K562 (cell line): ENCODE measurements at regions not wholly inside any gene's neighbourhood (a gene's known extent, or its start where the extent isn't known, plus 50 kb on each side); places are given as distances from the start of the nearest gene placed in this dataset.
A peak's percentile ranks its signal among the peaks of the same experiment; 100 is the strongest.

Source experiments
- ATAC-seq: fragments of 200-7000 bp; cut with Tn5 transposase; 3 replicates; pipeline ENCODE4 v1.9.1; 2020; ENCODE audit warnings: moderate library complexity
- BruUV-seq: library from RNA; stranded (reverse); fragments of 400-500 nt; replicated peaks from 2 replicates; lab custom pipeline; 2021; lab: Mats Ljungman, UMichigan
- CTCF ChIA-PET: fragments of 300-600 bp; formaldehyde crosslinking; extraction: SDS; loops from one replicate; lab custom pipeline; 2021; ENCODE audit warnings: low intra/inter-chr PET ratio; lab: Yijun Ruan, JAX
- POLR2A ChIA-PET: fragments of 300-600, 350-650 bp; sonication (Branson Sonifier 250); formaldehyde crosslinking; extraction: SDS; loops from one replicate; lab custom pipeline; 2021; ENCODE audit warnings: antibody characterized with exemption, inconsistent platforms; lab: Yijun Ruan, JAX
- DNase-seq, 4 experiments: peaks; one replicate each; pipeline versions ENCODE4 v3.0.0 to v3.0.0-alpha.2; 2011 to 2018; ENCODE audit warnings: low spot score in 3 of 4, mixed read lengths in 3 of 4; ENCODE audit errors: extremely low read depth in 1 of 4
- FAIRE-seq: peaks from 2 replicates; lab custom pipeline; 2011; peaks lifted over from hg19 to GRCh38; lab: Jason Lieb, UNC
- H2AFZ ChIP-seq: 2 replicates; pipeline ENCODE4 v1.6.0; 2011; ENCODE audit warnings: low read depth, low read length, control low read depth, inconsistent platforms
- H3K27ac ChIP-seq: fragments of 200-600 bp; 3 replicates; pipeline ENCODE4 v1.8.0; 2011; ENCODE audit warnings: low read depth, mild to moderate bottlenecking, control low read depth, inconsistent platforms, low read length, moderate library complexity, mixed read lengths; ENCODE audit errors: extremely low read depth
- H3K27me3 ChIP-seq, 2 experiments: fragments of 300-600 bp in 1 of 2; 2 replicates in 1 of 2; 3 replicates in 1 of 2; pipeline versions ENCODE4 v1.6.0 to v1.8.0; 2011; ENCODE audit warnings: inconsistent platforms in 2 of 2, low read length in 2 of 2, mild to moderate bottlenecking in 1 of 2, mixed read lengths in 1 of 2, moderate library complexity in 1 of 2; ENCODE audit not compliant: control insufficient read depth in 2 of 2, insufficient read depth in 2 of 2
- H3K36me3 ChIP-seq: fragments of 300-600 bp; 3 replicates; pipeline ENCODE4 v1.8.0; 2011; ENCODE audit warnings: mild to moderate bottlenecking, low read length, inconsistent platforms; ENCODE audit not compliant: control insufficient read depth, insufficient read depth
- H3K4me1 ChIP-seq, 2 experiments: fragments of 200-600 bp in 1 of 2; replicated peaks in 1 of 2; 2 replicates in 1 of 2; 3 replicates in 1 of 2; pipeline versions ENCODE4 v1.5.1 to v1.8.0; 2011; ENCODE audit warnings: inconsistent platforms in 2 of 2, low read length in 2 of 2, mild to moderate bottlenecking in 1 of 2, mixed read lengths in 1 of 2, moderate library complexity in 1 of 2; ENCODE audit not compliant: control insufficient read depth in 2 of 2, insufficient read depth in 2 of 2
- H3K4me2 ChIP-seq: 2 replicates; pipeline ENCODE4 v1.6.1; 2011; ENCODE audit warnings: low read length, control low read depth, inconsistent platforms, mixed read lengths; ENCODE audit not compliant: insufficient read depth
- H3K4me3 ChIP-seq: fragments of 200-600 bp; sonication (generic), shearing (Covaris generic); 2 replicates; pipeline ENCODE4 v1.5.1; 2016; ENCODE audit warnings: control low read depth, inconsistent platforms
- H3K79me2 ChIP-seq: fragments of 200-600 bp; 3 replicates; pipeline ENCODE4 v1.8.0; 2011; ENCODE audit warnings: low read length, inconsistent platforms; ENCODE audit not compliant: control insufficient read depth, insufficient read depth
- H3K9ac ChIP-seq, 2 experiments: 2 replicates each; pipeline versions ENCODE4 v1.6.0 to v1.6.1; 2011; ENCODE audit warnings: low read depth in 2 of 2, low read length in 2 of 2, control low read depth in 1 of 2, inconsistent platforms in 1 of 2, mild to moderate bottlenecking in 1 of 2, mixed read lengths in 1 of 2; ENCODE audit not compliant: insufficient read depth in 1 of 2
- H3K9me1 ChIP-seq: one replicate; pipeline ENCODE4 v1.6.0; 2011; ENCODE audit warnings: inconsistent platforms, mild to moderate bottlenecking, low read length, moderate library complexity; ENCODE audit not compliant: control insufficient read depth, insufficient read depth
- H3K9me3 ChIP-seq: replicated peaks from 2 replicates; pipeline ENCODE4 v1.5.1; 2011; ENCODE audit warnings: low read depth, low read length, inconsistent platforms; ENCODE audit not compliant: control insufficient read depth, insufficient read depth
- H4K20me1 ChIP-seq: replicated peaks from 2 replicates; pipeline ENCODE4 v1.6.1; 2011; ENCODE audit warnings: low read length, inconsistent platforms, mixed read lengths; ENCODE audit not compliant: control insufficient read depth, insufficient read depth
- HDAC8 ChIP-seq: fragments of 450-650 bp; IDR thresholded peaks from 2 replicates; pipeline ENCODE4 v1.6.1; 2016; ENCODE audit warnings: mild to moderate bottlenecking, missing genetic modification characterization, moderate library complexity, missing compliant biosample characterization
- MCM7 ChIP-seq, 2 experiments: fragments of 450-650 bp; IDR thresholded peaks; 2 replicates each; pipeline ENCODE4 v1.6.1; 2016 to 2018
- NR2F6 ChIP-seq: fragments of 450-650 bp; formaldehyde crosslinking; IDR thresholded peaks from 2 replicates; pipeline ENCODE4 v1.4.0; 2020; ENCODE audit warnings: mild to moderate bottlenecking
- NUFIP1 ChIP-seq: fragments of 450-650 bp; IDR thresholded peaks from 2 replicates; pipeline ENCODE4 v1.6.1; 2018; ENCODE audit not compliant: partially characterized antibody
- SP2 ChIP-seq: IDR thresholded peaks from 2 replicates; pipeline ENCODE4 v1.6.1; 2011; ENCODE audit warnings: mild to moderate bottlenecking, low read depth, low read length, moderate library complexity; ENCODE audit not compliant: poor library complexity, severe bottlenecking; ENCODE audit errors: extremely low read depth
- SPI1 ChIP-seq: IDR thresholded peaks from 2 replicates; pipeline ENCODE4 v1.6.1; 2011; ENCODE audit warnings: low read depth, low read length, control low read depth, borderline replicate concordance
- VEZF1 ChIP-seq: fragments of 200-800 bp; sonication (Bioruptor generic); IDR thresholded peaks from 2 replicates; pipeline ENCODE4 v1.6.1; 2017; ENCODE audit warnings: missing genetic modification characterization, missing compliant biosample characterization
- WGBS: fragments of 100-300 bp; shearing (Covaris generic); methylation state at CpG from one replicate; pipeline ENCODE4 v1.1.6; 2016; ENCODE audit warnings: low coverage, mixed read lengths; ENCODE audit not compliant: insufficient coverage; ENCODE audit errors: missing lambda C conversion rate; 5-methylcytosine and 5-hydroxymethylcytosine counted together
- in situ Hi-C: fragments of 300-500 bp; cut with MboI; formaldehyde crosslinking; loops from 4 replicates; pipeline ENCODE4 v1.15.0; 2018; ENCODE audit warnings: inconsistent platforms, mixed read lengths
- intact Hi-C: fragments of 100-400 bp; cut with micrococcal nuclease; formaldehyde crosslinking; loops from 2 replicates; pipeline ENCODE4 v1.14.2; 2022
- TF ChIP-seq, protein P1 (sequence below): fragments of 250-450 bp; sonication (Bioruptor Pico); IDR thresholded peaks from 2 replicates; pipeline ENCODE4 v1.4.0; 2020

DNA sequence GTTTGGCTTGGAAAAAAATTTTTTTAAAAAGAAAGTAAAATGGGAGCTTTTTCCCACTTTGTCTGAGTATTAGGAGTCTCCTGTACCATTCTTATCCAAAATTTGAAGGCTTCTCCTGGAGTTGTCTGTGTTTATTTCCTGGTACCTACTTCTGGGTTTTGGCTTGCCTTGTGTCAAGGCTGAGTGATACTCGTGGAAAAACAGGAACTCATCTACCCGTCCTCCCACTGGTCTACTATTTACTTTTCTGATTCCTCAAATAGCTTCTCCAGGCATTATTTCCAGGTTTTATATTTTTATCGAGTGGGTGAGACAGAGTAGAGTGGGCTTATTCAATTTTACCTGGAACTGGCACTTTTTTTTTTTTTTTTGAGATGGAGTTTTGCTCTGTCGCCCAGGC, 99.4 kb downstream of the RMI1 start:
- Histone ChIP-seq H3K4me2 (peak overlapping the region; percentile 25; the same call in 1 of the 2 replicates), H3K4me3 (no peak overlapping the region), H3K36me3 (no peaks in the 10 kb centered on the region), H3K9me3 (no peaks in the 10 kb centered on the region), H3K79me2 (no peaks in the 10 kb centered on the region), H2AFZ (0 out of 2 replicates have a peak overlapping the region, but pooled peaks have one; percentile 44), H3K27ac (no peak overlapping the region), H3K9me1 (no peaks in the 10 kb centered on the region), H3K4me1 (no peaks in the 10 kb centered on the region), H3K9ac (no peak overlapping the region), H3K27me3 (no peaks in the 10 kb centered on the region), H4K20me1 (no peaks in the 10 kb centered on the region)
- DNase-seq = no peak
- intact Hi-C loops (no loop called here), in situ Hi-C loops (no loop called here)
- ATAC-seq = peak; percentile 42; the same call in 1 of the 3 replicates
- no peak for FAIRE-seq
- CTCF ChIA-PET = no interaction called here
- TF ChIP-seq HDAC8 (tag) = no peak
- TF ChIP-seq NUFIP1 = no peak
- no peak for TF ChIP-seq NR2F6 (CRISPR knock-in tag)
- no peak for TF ChIP-seq VEZF1 (CRISPR knock-in tag)
- TF ChIP-seq SPI1 = peak; percentile 68; the same call in 1 of the 2 replicates
- TF ChIP-seq, protein P1, sequence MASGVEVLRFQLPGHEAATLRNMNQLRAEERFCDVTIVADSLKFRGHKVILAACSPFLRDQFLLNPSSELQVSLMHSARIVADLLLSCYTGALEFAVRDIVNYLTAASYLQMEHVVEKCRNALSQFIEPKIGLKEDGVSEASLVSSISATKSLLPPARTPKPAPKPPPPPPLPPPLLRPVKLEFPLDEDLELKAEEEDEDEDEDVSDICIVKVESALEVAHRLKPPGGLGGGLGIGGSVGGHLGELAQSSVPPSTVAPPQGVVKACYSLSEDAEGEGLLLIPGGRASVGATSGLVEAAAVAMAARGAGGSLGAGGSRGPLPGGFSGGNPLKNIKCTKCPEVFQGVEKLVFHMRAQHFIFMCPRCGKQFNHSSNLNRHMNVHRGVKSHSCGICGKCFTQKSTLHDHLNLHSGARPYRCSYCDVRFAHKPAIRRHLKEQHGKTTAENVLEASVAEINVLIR (CRISPR knock-in tag) = no peak
- TF ChIP-seq MCM7 (IDR thresholded peaks at IDR 0.05) = no peak
- no peak for TF ChIP-seq SP2
- POLR2A ChIA-PET = no interaction called here
- BruUV-seq = no TSS peak
- 0% methylated on average over 3 of the region's 4 CpGs for WGBS
